ENCODE measurements at regions not wholly inside any gene's neighbourhood (a gene's known extent, or its start where the extent isn't known, plus 50 kb on each side); places are given as distances from the start of the nearest gene placed in this dataset.

DNA sequence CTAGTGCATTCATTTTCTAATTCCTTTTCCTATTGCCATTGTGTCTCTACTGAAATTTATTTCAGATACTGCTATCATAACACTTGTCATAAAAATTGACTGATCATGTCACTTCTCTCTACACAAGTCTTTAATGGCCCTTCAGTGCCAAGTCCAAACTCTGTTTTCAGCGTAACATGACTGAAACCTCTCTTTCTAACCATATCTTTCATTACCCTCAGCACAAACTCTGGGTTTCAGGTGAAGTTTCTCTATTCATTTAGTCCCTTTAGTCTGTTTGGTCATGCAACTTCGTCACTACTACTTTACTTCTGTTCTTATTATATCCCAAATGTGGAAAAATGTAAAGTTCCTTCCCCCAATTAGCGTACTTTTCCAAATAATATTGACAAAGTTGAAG is 234.9 kb downstream of the OGFRL1 start:
- TF ChIP-seq CREM (IDR thresholded peaks at IDR 0.05; ENCODE audit: low read depth) (no peak), SMC3 (IDR thresholded peaks at IDR 0.05; ENCODE audit: borderline replicate concordance, low read length) (no peak), POLR2AphosphoS5 (IDR thresholded peaks at IDR 0.05; ENCODE audit: low read length) (no peak), CTCF (IDR thresholded peaks at IDR 0.05 in 2 of 3, conservative IDR thresholded peaks at IDR 0.05 in 1 of 3; ENCODE audit: control insufficient read depth in 2 of 3, extremely low read depth in 1 of 3, insufficient read depth in 1 of 3, low read depth in 3 of 3, low read length in 3 of 3) (no peak), MYB (IDR thresholded peaks at IDR 0.05; ENCODE audit: borderline replicate concordance, low read depth, low read length) (no peak), POLR2A (IDR thresholded peaks at IDR 0.05; ENCODE audit: low read depth, low read length) (no peak), SIX5 (IDR thresholded peaks at IDR 0.05; ENCODE audit: low read depth, low read length, severe bottlenecking) (no peak), SREBF1 (IDR thresholded peaks at IDR 0.05; ENCODE audit: low read length) (no peak), REST (IDR thresholded peaks at IDR 0.05; ENCODE audit: low read depth, low read length) (no peak)
- TF ChIP-seq, protein P1, sequence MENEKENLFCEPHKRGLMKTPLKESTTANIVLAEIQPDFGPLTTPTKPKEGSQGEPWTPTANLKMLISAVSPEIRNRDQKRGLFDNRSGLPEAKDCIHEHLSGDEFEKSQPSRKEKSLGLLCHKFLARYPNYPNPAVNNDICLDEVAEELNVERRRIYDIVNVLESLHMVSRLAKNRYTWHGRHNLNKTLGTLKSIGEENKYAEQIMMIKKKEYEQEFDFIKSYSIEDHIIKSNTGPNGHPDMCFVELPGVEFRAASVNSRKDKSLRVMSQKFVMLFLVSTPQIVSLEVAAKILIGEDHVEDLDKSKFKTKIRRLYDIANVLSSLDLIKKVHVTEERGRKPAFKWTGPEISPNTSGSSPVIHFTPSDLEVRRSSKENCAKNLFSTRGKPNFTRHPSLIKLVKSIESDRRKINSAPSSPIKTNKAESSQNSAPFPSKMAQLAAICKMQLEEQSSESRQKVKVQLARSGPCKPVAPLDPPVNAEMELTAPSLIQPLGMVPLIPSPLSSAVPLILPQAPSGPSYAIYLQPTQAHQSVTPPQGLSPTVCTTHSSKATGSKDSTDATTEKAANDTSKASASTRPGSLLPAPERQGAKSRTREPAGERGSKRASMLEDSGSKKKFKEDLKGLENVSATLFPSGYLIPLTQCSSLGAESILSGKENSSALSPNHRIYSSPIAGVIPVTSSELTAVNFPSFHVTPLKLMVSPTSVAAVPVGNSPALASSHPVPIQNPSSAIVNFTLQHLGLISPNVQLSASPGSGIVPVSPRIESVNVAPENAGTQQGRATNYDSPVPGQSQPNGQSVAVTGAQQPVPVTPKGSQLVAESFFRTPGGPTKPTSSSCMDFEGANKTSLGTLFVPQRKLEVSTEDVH (IDR thresholded peaks at IDR 0.05; ENCODE audit: low read depth, partially characterized antibody): no peak
